Lower lobe of right lung (tissue), 2 donors: ENCODE measurements at regions not wholly inside any gene's neighbourhood (a gene's known extent, or its start where the extent isn't known, plus 50 kb on each side); places are given as distances from the start of the nearest gene placed in this dataset.
"Not testable (repeated sequence)": the region's sequence is repeated elsewhere in the genome, so short reads cannot be mapped to it uniquely, and the experiment has no call there.

Experiments used
- ATAC-seq, 2 donors: fragments of 200-7000 bp; cut with Tn5 transposase; one replicate each; pipeline ENCODE4 v1.9.1; 2020 to 2022; ENCODE audit warnings: mild to moderate bottlenecking in 2 of 2, moderate library complexity in 2 of 2
- DNase-seq: peaks from one replicate; pipeline ENCODE4 v3.0.0-alpha.2; 2020
- H3K27ac ChIP-seq: fragments of 200-600 bp; one replicate; pipeline ENCODE4 v1.8.0; 2022
- H3K27me3 ChIP-seq: fragments of 200-600 bp; one replicate; pipeline ENCODE4 v1.8.0; 2022; ENCODE audit warnings: low read depth
- H3K36me3 ChIP-seq: fragments of 200-600 bp; one replicate; pipeline ENCODE4 v1.8.0; 2022; ENCODE audit warnings: mild to moderate bottlenecking
- H3K4me1 ChIP-seq: fragments of 200-600 bp; one replicate; pipeline ENCODE4 v1.8.0; 2022
- H3K4me3 ChIP-seq: fragments of 200-600 bp; one replicate; pipeline ENCODE4 v1.8.0; 2022; ENCODE audit warnings: mild to moderate bottlenecking
- H3K9me3 ChIP-seq: fragments of 200-600 bp; one replicate; pipeline ENCODE4 v1.8.0; 2022
- CTCF ChIP-seq: fragments of 200-600 bp; IDR thresholded peaks from one replicate; pipeline ENCODE4 v1.8.0; 2022; ENCODE audit warnings: antibody characterized with exemption, mild to moderate bottlenecking
- intact Hi-C: fragments of 100-400 bp; cut with DNase I; formaldehyde crosslinking; loops from one replicate; pipeline ENCODE4 v1.11.0; 2022
- donor health status: DM: no; HTN: yes; CAD: no; lungs with severe emphysema.

- H3K27ac ChIP-seq, result no peak overlapping the region
- ATAC-seq (no peak), DNase-seq (no peak)
- no peak overlapping the region for H3K4me3 ChIP-seq
- no peak for TF ChIP-seq CTCF
- H3K36me3 ChIP-seq, result no peaks in the 10 kb centered on the region
- no peaks in the 10 kb centered on the region for H3K4me1 ChIP-seq
- intact Hi-C loops, result no loop called here
- no peaks in the 10 kb centered on the region for H3K27me3 ChIP-seq
- no peaks in the 10 kb centered on the region for H3K9me3 ChIP-seq
These were observed 256.2 kb upstream of the ATP10A start for GRCh38 chr15:26119322-26119721.

- no peaks in the 10 kb centered on the region for H3K27me3 ChIP-seq
- no peak overlapping the region for H3K27ac ChIP-seq
- no peak overlapping the region for H3K4me3 ChIP-seq
- no peak for TF ChIP-seq CTCF
- no peaks in the 10 kb centered on the region for H3K4me1 ChIP-seq
- no peak for DNase-seq
- H3K9me3 ChIP-seq, result no peaks in the 10 kb centered on the region
- no peak for ATAC-seq
- intact Hi-C loops, result no loop called here
- no peaks in the 10 kb centered on the region for H3K36me3 ChIP-seq
These were observed 252.3 kb upstream of the ATP10A start for GRCh38 chr15:26115229-26115943.

- H3K4me3 ChIP-seq, H3K4me1 ChIP-seq, H3K27me3 ChIP-seq, H3K9me3 ChIP-seq, H3K27ac ChIP-seq, ATAC-seq, H3K36me3 ChIP-seq, intact Hi-C loops, DNase-seq: not testable (repeated sequence)
These were observed 251.0 kb upstream of the ATP10A start for GRCh38 chr15:26114128-26114527.

GRCh38 chr15:26113296-26113695 is 250.2 kb upstream of the ATP10A start:
- no peaks in the 10 kb centered on the region for H3K9me3 ChIP-seq
- intact Hi-C loops, result no loop called here
- no peaks in the 10 kb centered on the region for H3K36me3 ChIP-seq
- no peak overlapping the region for H3K4me3 ChIP-seq
- H3K27me3 ChIP-seq, result no peaks in the 10 kb centered on the region
- H3K27ac ChIP-seq, result no peak overlapping the region
- H3K4me1 ChIP-seq, result no peaks in the 10 kb centered on the region
- TF ChIP-seq CTCF, result no peak
- no peak for DNase-seq
- ATAC-seq, result no peak

GRCh38 chr15:26109203-26109602 is 246.1 kb upstream of the ATP10A start:
- no peak for TF ChIP-seq CTCF
- Histone ChIP-seq H3K27me3 (no peaks in the 10 kb centered on the region), H3K4me1 (no peaks in the 10 kb centered on the region), H3K4me3 (no peak overlapping the region), H3K9me3 (peaks cover 5% of the 10 kb centered on the region), H3K27ac (no peak overlapping the region), H3K36me3 (no peaks in the 10 kb centered on the region)
- intact Hi-C loops, result no loop called here
- no peak for DNase-seq
- no peak for ATAC-seq

GRCh38 chr15:26106556-26106955 is 243.4 kb upstream of the ATP10A start:
- ATAC-seq, result no peak

More at GRCh38 chr15:26106556-26106955, 243.4 kb upstream of the ATP10A start:
- intact Hi-C loops, result no loop called here
- no peaks in the 10 kb centered on the region for H3K27me3 ChIP-seq
- H3K4me1 ChIP-seq, result no peaks in the 10 kb centered on the region
- no peaks in the 10 kb centered on the region for H3K36me3 ChIP-seq
- TF ChIP-seq CTCF, result no peak
- DNase-seq, result no peak
- H3K27ac ChIP-seq, result no peak overlapping the region
- no peak overlapping the region for H3K4me3 ChIP-seq
- H3K9me3 ChIP-seq, result peaks cover 5% of the 10 kb centered on the region
